Caco-2 (cell line): ENCODE measurements at regions not wholly inside any gene's neighbourhood (a gene's known extent, or its start where the extent isn't known, plus 50 kb on each side); places are given as distances from the start of the nearest gene placed in this dataset.
"Not testable (repeated sequence)": the region's sequence is repeated elsewhere in the genome, so short reads cannot be mapped to it uniquely, and the experiment has no call there.

Source experiments
- BruUV-seq: library from RNA; stranded (reverse); fragments of 400-500 nt; replicated peaks from 2 replicates; lab custom pipeline; 2021; lab: Mats Ljungman, UMichigan
- CTCF ChIA-PET: fragments of 300-600 bp; sonication (Branson Sonifier 250); formaldehyde crosslinking; loops from one replicate; lab custom pipeline; 2022; ENCODE audit warnings: antibody characterized with exemption; lab: Charles Lee
- POLR2A ChIA-PET: fragments of 300-600 bp; sonication (Branson Sonifier 250); formaldehyde crosslinking; loops from one replicate; lab custom pipeline; 2022; ENCODE audit warnings: antibody characterized with exemption; lab: Charles Lee
- DNase-seq, 2 experiments: peaks; one replicate each; pipeline versions ENCODE4 v3.0.0 to v3.0.0-alpha.2; 2020 to 2022
- H3K27me3 ChIP-seq: replicated peaks from 2 replicates; pipeline ENCODE4 v1.6.0; 2011; ENCODE audit warnings: low read length; ENCODE audit not compliant: control insufficient read depth, insufficient read depth
- H3K36me3 ChIP-seq: 2 replicates; pipeline ENCODE4 v1.5.1; 2011; ENCODE audit warnings: low read length; ENCODE audit not compliant: control insufficient read depth, insufficient read depth
- H3K4me1 ChIP-seq: fragments of 250-450 bp; sonication (Bioruptor Pico); 2 replicates; pipeline ENCODE4 v1.5.1; 2020; ENCODE audit warnings: mild to moderate bottlenecking
- H3K4me3 ChIP-seq: 2 replicates; pipeline ENCODE4 v1.5.1; 2011; ENCODE audit warnings: low read depth, mild to moderate bottlenecking, control low read depth, low read length
- H3K9me3 ChIP-seq: fragments of 250-450 bp; sonication (Bioruptor Pico); 2 replicates; pipeline ENCODE4 v1.5.1; 2020; ENCODE audit warnings: mild to moderate bottlenecking, moderate library complexity
- H3K27ac Mint-ChIP-seq: one replicate; pipeline ENCODE4 v1.8.0; 2022; ENCODE audit warnings: mixed read lengths; ENCODE audit not compliant: unreplicated experiment
- H3K27me3 Mint-ChIP-seq: one replicate; pipeline ENCODE4 v1.8.0; 2022; ENCODE audit warnings: mixed read lengths; ENCODE audit not compliant: insufficient read depth, unreplicated experiment
- H3K36me3 Mint-ChIP-seq: one replicate; pipeline ENCODE4 v1.8.0; 2022; ENCODE audit warnings: mild to moderate bottlenecking, mixed read lengths; ENCODE audit not compliant: insufficient read depth, unreplicated experiment
- H3K4me1 Mint-ChIP-seq: one replicate; pipeline ENCODE4 v1.8.0; 2022; ENCODE audit warnings: low read depth, mixed read lengths; ENCODE audit not compliant: unreplicated experiment
- H3K4me3 Mint-ChIP-seq: one replicate; pipeline ENCODE4 v1.8.0; 2022; ENCODE audit warnings: mild to moderate bottlenecking, moderate library complexity, mixed read lengths; ENCODE audit not compliant: unreplicated experiment
- H3K9me3 Mint-ChIP-seq: one replicate; pipeline ENCODE4 v1.8.0; 2022; ENCODE audit warnings: mixed read lengths; ENCODE audit not compliant: unreplicated experiment
- intact Hi-C: fragments of 100-400 bp; cut with micrococcal nuclease; formaldehyde crosslinking; loops from one replicate; pipeline ENCODE4 v1.10.0; 2022; ENCODE audit not compliant: unreplicated experiment
- TF ChIP-seq, protein P1 (sequence below), 2 experiments: fragments of 200-600 bp in 1 of 2; IDR thresholded peaks; 1 replicate in 1 of 2; 2 replicates in 1 of 2; pipeline versions ENCODE4 v1.5.1 to v1.8.0; 2011 to 2022; ENCODE audit warnings: antibody characterized with exemption in 1 of 2, control low read depth in 1 of 2, inconsistent platforms in 1 of 2, low read depth in 1 of 2, low read length in 1 of 2, mild to moderate bottlenecking in 1 of 2, moderate library complexity in 1 of 2; ENCODE audit not compliant: insufficient read depth in 1 of 2, severe bottlenecking in 1 of 2, unreplicated experiment in 1 of 2

DNA sequence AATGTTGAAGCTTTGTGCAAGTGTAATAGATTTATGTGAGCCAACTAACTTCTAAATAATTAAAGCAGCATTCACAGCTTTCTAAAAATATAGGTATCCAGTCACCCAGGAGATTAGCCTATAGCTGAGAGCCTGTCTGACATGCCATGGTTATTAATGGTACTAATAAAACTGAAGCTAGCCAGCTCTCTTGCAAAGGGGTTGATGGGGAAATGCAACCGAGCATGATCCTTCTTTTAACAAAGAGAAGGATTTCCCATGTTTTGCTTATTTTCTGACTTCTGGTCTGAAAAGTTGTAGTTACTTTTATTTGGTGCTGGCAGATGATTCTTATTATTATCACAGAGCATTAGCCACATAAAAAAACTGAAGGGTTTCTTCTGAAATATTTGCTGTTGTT, 488.7 kb upstream of the CYLC2 start:
- ChIA-PET CTCF (no interaction called here), POLR2A (no interaction called here)
- Histone ChIP-seq H3K4me1 (no peaks in the 10 kb centered on the region), H3K27me3 (no peaks in the 10 kb centered on the region), H3K4me3 (no peak overlapping the region), H3K36me3 (no peaks in the 10 kb centered on the region), H3K9me3 (no peaks in the 10 kb centered on the region)
- no peaks in the 10 kb centered on the region for H3K36me3 Mint-ChIP-seq
- H3K4me3 Mint-ChIP-seq, result no peak overlapping the region
- DNase-seq, result no peak
- H3K9me3 Mint-ChIP-seq, result no peaks in the 10 kb centered on the region
- H3K4me1 Mint-ChIP-seq, result no peaks in the 10 kb centered on the region
- no TSS peak for BruUV-seq
- TF ChIP-seq, protein P1, sequence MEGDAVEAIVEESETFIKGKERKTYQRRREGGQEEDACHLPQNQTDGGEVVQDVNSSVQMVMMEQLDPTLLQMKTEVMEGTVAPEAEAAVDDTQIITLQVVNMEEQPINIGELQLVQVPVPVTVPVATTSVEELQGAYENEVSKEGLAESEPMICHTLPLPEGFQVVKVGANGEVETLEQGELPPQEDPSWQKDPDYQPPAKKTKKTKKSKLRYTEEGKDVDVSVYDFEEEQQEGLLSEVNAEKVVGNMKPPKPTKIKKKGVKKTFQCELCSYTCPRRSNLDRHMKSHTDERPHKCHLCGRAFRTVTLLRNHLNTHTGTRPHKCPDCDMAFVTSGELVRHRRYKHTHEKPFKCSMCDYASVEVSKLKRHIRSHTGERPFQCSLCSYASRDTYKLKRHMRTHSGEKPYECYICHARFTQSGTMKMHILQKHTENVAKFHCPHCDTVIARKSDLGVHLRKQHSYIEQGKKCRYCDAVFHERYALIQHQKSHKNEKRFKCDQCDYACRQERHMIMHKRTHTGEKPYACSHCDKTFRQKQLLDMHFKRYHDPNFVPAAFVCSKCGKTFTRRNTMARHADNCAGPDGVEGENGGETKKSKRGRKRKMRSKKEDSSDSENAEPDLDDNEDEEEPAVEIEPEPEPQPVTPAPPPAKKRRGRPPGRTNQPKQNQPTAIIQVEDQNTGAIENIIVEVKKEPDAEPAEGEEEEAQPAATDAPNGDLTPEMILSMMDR (IDR thresholded peaks at IDR 0.05; ENCODE audit: insufficient read depth in 1 of 2, low read depth in 1 of 2, low read length in 1 of 2, severe bottlenecking in 1 of 2, unreplicated experiment in 1 of 2), result no peak
- H3K27ac Mint-ChIP-seq, result no peak overlapping the region
- intact Hi-C loops, result no loop called here
- H3K27me3 Mint-ChIP-seq, result no peaks in the 10 kb centered on the region

DNA sequence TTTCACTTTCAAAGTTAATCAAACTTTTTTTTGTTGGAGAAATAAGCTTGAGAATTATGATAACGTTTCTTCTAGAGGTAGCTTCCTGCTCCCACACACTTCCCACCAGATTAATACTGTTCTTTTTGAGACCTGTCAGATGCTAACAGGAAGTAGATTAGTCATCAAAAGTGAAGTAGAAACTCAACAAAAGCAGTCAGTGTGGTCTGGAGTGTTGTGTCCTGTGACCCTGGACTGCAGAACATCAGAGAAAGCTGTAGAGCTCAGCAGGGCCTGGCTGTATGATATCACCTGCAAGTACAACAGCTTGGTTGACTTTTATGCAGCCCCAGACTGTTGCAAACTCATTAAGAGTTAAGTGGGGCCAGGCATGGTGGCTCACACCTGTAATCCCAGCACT, 495.7 kb upstream of the CYLC2 start:
- DNase-seq, result no peak
- Histone ChIP-seq H3K9me3 (no peaks in the 10 kb centered on the region), H3K4me1 (no peaks in the 10 kb centered on the region), H3K27me3 (no peaks in the 10 kb centered on the region), H3K36me3 (no peaks in the 10 kb centered on the region), H3K4me3 (no peak overlapping the region)
- Mint-ChIP-seq H3K9me3 (no peaks in the 10 kb centered on the region), H3K4me3 (no peak overlapping the region), H3K27ac (no peak overlapping the region), H3K27me3 (no peaks in the 10 kb centered on the region), H3K36me3 (no peaks in the 10 kb centered on the region), H3K4me1 (no peaks in the 10 kb centered on the region)
- TF ChIP-seq, protein P1 (IDR thresholded peaks at IDR 0.05; ENCODE audit: insufficient read depth in 1 of 2, low read depth in 1 of 2, low read length in 1 of 2, severe bottlenecking in 1 of 2, unreplicated experiment in 1 of 2), result no peak
- ChIA-PET CTCF (no interaction called here), POLR2A (no interaction called here)
- intact Hi-C loops, result no loop called here
- BruUV-seq, result no TSS peak

DNA sequence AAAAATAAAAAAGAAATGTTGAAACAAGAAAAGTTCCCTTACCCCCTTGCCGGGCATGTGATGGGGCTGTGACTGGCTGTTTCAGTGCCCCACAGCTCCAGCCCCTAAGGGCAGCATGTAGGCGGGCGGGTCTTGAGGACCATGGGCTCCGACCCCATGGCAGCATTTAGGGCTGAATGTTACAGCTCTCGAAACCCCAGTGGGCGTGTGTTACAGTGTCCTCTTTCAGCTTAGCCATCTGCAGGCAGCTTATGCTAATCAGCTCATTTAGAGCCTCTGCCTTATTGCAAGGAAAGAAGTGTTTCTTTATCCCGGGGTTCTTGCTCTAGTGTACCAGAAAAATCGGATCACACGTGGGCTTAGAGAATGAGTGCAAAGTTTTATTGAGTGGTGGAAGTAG, 497.4 kb upstream of the CYLC2 start:
- intact Hi-C loops, result no loop called here
- Histone ChIP-seq H3K27me3 (no peaks in the 10 kb centered on the region), H3K36me3 (no peaks in the 10 kb centered on the region), H3K4me1 (no peaks in the 10 kb centered on the region), H3K9me3 (no peaks in the 10 kb centered on the region), H3K4me3 (no peak overlapping the region)
- ChIA-PET CTCF (no interaction called here), POLR2A (no interaction called here)
- H3K4me1 Mint-ChIP-seq, result no peaks in the 10 kb centered on the region
- no peak for DNase-seq
- no peaks in the 10 kb centered on the region for H3K27me3 Mint-ChIP-seq
- no peak overlapping the region for H3K27ac Mint-ChIP-seq
- no peaks in the 10 kb centered on the region for H3K9me3 Mint-ChIP-seq
- no peaks in the 10 kb centered on the region for H3K36me3 Mint-ChIP-seq
- no TSS peak for BruUV-seq
- TF ChIP-seq, protein P1 (IDR thresholded peaks at IDR 0.05; ENCODE audit: insufficient read depth in 1 of 2, low read depth in 1 of 2, low read length in 1 of 2, severe bottlenecking in 1 of 2, unreplicated experiment in 1 of 2), result no peak
- H3K4me3 Mint-ChIP-seq, result no peak overlapping the region

DNA sequence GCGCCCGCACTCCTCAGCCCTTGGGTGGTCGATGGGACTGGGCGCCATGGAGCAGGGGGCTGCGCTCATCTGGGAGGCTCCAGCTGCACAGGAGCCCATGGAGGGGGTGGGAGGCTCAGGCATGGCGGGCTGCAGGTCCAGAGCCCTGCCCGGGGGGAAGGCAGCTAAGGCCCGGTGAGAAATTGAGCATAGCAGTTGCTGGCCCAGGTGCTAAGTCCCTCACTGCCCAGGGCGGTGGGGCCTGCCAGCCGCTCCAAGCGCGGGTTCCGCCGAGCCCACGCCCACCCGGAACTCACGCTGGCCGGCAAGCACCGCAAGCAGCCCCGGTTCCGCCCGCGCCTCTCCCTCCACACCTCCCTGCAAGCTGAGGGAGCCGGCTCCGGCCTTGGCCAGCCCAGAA, 508.2 kb upstream of the CYLC2 start:
- BruUV-seq, H3K9me3 Mint-ChIP-seq, H3K27me3 ChIP-seq, H3K4me3 Mint-ChIP-seq, intact Hi-C loops, H3K27me3 Mint-ChIP-seq, H3K4me1 Mint-ChIP-seq, DNase-seq, POLR2A ChIA-PET, H3K27ac Mint-ChIP-seq, H3K4me3 ChIP-seq, H3K36me3 Mint-ChIP-seq, H3K36me3 ChIP-seq, H3K9me3 ChIP-seq, H3K4me1 ChIP-seq, CTCF ChIA-PET: not testable (repeated sequence)
